ENCODE measurements at regions not wholly inside any gene's neighbourhood (a gene's known extent, or its start where the extent isn't known, plus 50 kb on each side); places are given as distances from the start of the nearest gene placed in this dataset.

DNA sequence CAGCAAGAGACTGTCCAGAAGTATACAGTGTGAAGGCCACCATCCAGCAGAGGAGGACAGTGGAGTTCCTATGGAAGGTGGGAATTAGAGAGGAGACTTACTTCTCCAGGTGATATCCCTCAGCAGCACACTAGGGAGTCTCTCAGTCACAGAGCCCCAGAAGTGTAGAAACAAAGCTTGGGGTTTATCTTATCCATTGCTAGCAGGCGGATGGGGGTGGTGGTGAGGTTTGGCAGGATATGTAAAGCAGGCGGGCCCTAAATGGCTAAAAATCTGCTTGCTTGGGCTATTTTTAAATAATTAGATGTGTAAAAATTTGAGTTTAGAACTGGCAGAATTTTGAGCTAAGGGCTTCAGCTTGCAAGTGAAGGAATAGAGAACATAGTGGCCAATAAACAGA, 50.1 kb upstream of the RGS18 start:
- H3K9me3 ChIP-seq = no peaks in the 10 kb centered on the region
- intact Hi-C loops (cut with DNase I; ENCODE audit: low total_unique reads) = no loop called here
- WGBS, 5 donors = 90 to 97% (median 94%) methylated on average over 2 of the region's 2 CpGs
- H3K36me3 ChIP-seq = no peaks in the 10 kb centered on the region
- no peak for DNase-seq
- no peak overlapping the region for H3K27ac ChIP-seq
- H3K4me3 ChIP-seq = no peak overlapping the region
- H3K27me3 ChIP-seq (replicated peaks in 1 of 7) = no peaks in the 10 kb centered on the region
- no peak for TF ChIP-seq POLR2A (IDR thresholded peaks at IDR 0.05)
- TF ChIP-seq, protein P1, sequence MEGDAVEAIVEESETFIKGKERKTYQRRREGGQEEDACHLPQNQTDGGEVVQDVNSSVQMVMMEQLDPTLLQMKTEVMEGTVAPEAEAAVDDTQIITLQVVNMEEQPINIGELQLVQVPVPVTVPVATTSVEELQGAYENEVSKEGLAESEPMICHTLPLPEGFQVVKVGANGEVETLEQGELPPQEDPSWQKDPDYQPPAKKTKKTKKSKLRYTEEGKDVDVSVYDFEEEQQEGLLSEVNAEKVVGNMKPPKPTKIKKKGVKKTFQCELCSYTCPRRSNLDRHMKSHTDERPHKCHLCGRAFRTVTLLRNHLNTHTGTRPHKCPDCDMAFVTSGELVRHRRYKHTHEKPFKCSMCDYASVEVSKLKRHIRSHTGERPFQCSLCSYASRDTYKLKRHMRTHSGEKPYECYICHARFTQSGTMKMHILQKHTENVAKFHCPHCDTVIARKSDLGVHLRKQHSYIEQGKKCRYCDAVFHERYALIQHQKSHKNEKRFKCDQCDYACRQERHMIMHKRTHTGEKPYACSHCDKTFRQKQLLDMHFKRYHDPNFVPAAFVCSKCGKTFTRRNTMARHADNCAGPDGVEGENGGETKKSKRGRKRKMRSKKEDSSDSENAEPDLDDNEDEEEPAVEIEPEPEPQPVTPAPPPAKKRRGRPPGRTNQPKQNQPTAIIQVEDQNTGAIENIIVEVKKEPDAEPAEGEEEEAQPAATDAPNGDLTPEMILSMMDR (IDR thresholded peaks at IDR 0.05 in 8 of 11, conservative IDR thresholded peaks at IDR 0.05 in 3 of 11) = no peak
- no peak for TF ChIP-seq POLR2AphosphoS5 (IDR thresholded peaks at IDR 0.05)
- H3K4me1 ChIP-seq = no peaks in the 10 kb centered on the region

Small RNAs in the stretch of these regions (small RNA-seq; reads per million reads assigned to genes)
- gene AL139135.1 = 0 reads per million in 4 donors
- 0 reads per million in 4 donors for gene AL713866.2
